Spleen (tissue), 7 donors: ENCODE measurements at regions not wholly inside any gene's neighbourhood (a gene's known extent, or its start where the extent isn't known, plus 50 kb on each side); places are given as distances from the start of the nearest gene placed in this dataset.

ENCODE experiments used
- CTCF ChIP-seq, 11 experiments: fragments of 200-600 bp in 7 of 11; fragments of 450-650 bp in 4 of 11; sonication (generic) in 4 of 11; IDR thresholded peaks in 8 of 11; conservative IDR thresholded peaks in 3 of 11; 1 replicate in 7 of 11; 2 replicates in 4 of 11; pipeline versions ENCODE4 v1.4.0 to v1.8.0; 2016 to 2021; ENCODE audit warnings: antibody characterized with exemption in 11 of 11, inconsistent platforms in 4 of 11, mild to moderate bottlenecking in 1 of 11
- POLR2A ChIP-seq, 3 donors: fragments of 450-650 bp; IDR thresholded peaks; one replicate each; pipeline ENCODE4 v1.5.1; 2017; ENCODE audit warnings: antibody characterized with exemption in 3 of 3, mild to moderate bottlenecking in 1 of 3
- donor health status: DM: no; HTN: no; CAD: no; lungs with moderate emphysema.
- donor health status: DM: no; HTN: no; CAD: no.
- donor health status: DM: no; HTN: no; CAD: no.

GRCh38 chr18:28466204-28466603 is 289.3 kb upstream of the CDH2 start:
- no peak for TF ChIP-seq CTCF (IDR thresholded peaks at IDR 0.05 in 8 of 11, conservative IDR thresholded peaks at IDR 0.05 in 3 of 11)
- TF ChIP-seq POLR2A (IDR thresholded peaks at IDR 0.05), result no peak
